SK-N-SH (cell line): ENCODE measurements at regions not wholly inside any gene's neighbourhood (a gene's known extent, or its start where the extent isn't known, plus 50 kb on each side); places are given as distances from the start of the nearest gene placed in this dataset.

ENCODE experiments used
- CTCF ChIP-seq: fragments of 200-600 bp; sonication (generic); IDR thresholded peaks from 2 replicates; pipeline ENCODE4 v1.6.1; 2017; ENCODE audit warnings: antibody characterized with exemption, mild to moderate bottlenecking, moderate library complexity
- EP300 ChIP-seq, 2 experiments: IDR thresholded peaks; 2 replicates each; pipeline versions ENCODE4 v1.4.0 to v1.6.1; 2012; ENCODE audit warnings: borderline replicate concordance in 1 of 2, low read depth in 1 of 2, low read length in 1 of 2
- EZH2phosphoT487 ChIP-seq: fragments of 200-600 bp; sonication (generic); IDR thresholded peaks from 2 replicates; pipeline ENCODE4 v1.6.1; 2017; ENCODE audit warnings: low read depth, mixed run types, mild to moderate bottlenecking, antibody characterized with exemption, moderate library complexity, borderline replicate concordance
- GABPA ChIP-seq: IDR thresholded peaks from 2 replicates; pipeline ENCODE4 v1.4.0; 2012; ENCODE audit warnings: low read depth, mild to moderate bottlenecking
- IRF3 ChIP-seq: fragments of 150-350 bp; IDR thresholded peaks from 2 replicates; pipeline ENCODE4 v1.6.1; 2016; ENCODE audit warnings: mild to moderate bottlenecking, low read depth, low read length
- PBX3 ChIP-seq: IDR thresholded peaks from 2 replicates; pipeline ENCODE4; 2012
- POLR2AphosphoS5 ChIP-seq: IDR thresholded peaks from 2 replicates; pipeline ENCODE4 v1.6.1; 2012; ENCODE audit warnings: low read depth, low read length
- RFX5 ChIP-seq: IDR thresholded peaks from 2 replicates; pipeline ENCODE4 v1.6.1; 2012; ENCODE audit warnings: mild to moderate bottlenecking, improper control_type of control experiment, low read length
- RXRA ChIP-seq: IDR thresholded peaks from 2 replicates; pipeline ENCODE4 v1.4.0; 2012; ENCODE audit warnings: low read depth, mild to moderate bottlenecking, borderline replicate concordance
- SIN3A ChIP-seq: IDR thresholded peaks from 2 replicates; pipeline ENCODE4 v1.6.1; 2012; ENCODE audit warnings: low read depth, mild to moderate bottlenecking, low read length, moderate library complexity, borderline replicate concordance
- USF2 ChIP-seq: fragments of 150-350 bp; IDR thresholded peaks from 2 replicates; pipeline ENCODE4 v1.6.1; 2017; ENCODE audit warnings: antibody characterized with exemption, low read length, low read depth, borderline replicate concordance

- TF ChIP-seq SIN3A: no peak
- TF ChIP-seq POLR2AphosphoS5: no peak
- TF ChIP-seq GABPA: no peak
- no peak for TF ChIP-seq IRF3
- TF ChIP-seq CTCF: no peak
- no peak for TF ChIP-seq PBX3
- no peak for TF ChIP-seq USF2
- no peak for TF ChIP-seq EZH2phosphoT487
- TF ChIP-seq EP300 (IDR thresholded peaks at IDR 0.05; ENCODE audit: borderline replicate concordance in 1 of 2, low read depth in 1 of 2, low read length in 1 of 2): no peak
- TF ChIP-seq RFX5: no peak
- TF ChIP-seq RXRA: no peak
Observed at GRCh38 chr4:103354006-103354405, 155.9 kb upstream of the CENPE start.
